Small intestine (tissue), 7 donors: ENCODE measurements at regions not wholly inside any gene's neighbourhood (a gene's known extent, or its start where the extent isn't known, plus 50 kb on each side); places are given as distances from the start of the nearest gene placed in this dataset.

Source experiments
- DNase-seq, 2 donors: peaks; one replicate each; pipeline versions ENCODE4 v3.0.0 to v3.0.0-alpha.2; 2013
- FAIRE-seq: peaks from 2 replicates; lab custom pipeline; 2012; peaks lifted over from hg19 to GRCh38; lab: Jason Lieb, UNC
- H3K27ac ChIP-seq, 3 donors: one replicate each; pipeline ENCODE4 v1.5.1; 2013; ENCODE audit warnings: low read length in 2 of 3, mild to moderate bottlenecking in 2 of 3, control low read depth in 1 of 3, inconsistent platforms in 1 of 3, low read depth in 1 of 3, moderate library complexity in 1 of 3
- H3K27me3 ChIP-seq, 3 donors: one replicate each; pipeline ENCODE4 v1.6.1; 2013; ENCODE audit warnings: low read length in 3 of 3, inconsistent platforms in 1 of 3; ENCODE audit not compliant: control insufficient read depth in 3 of 3, insufficient read depth in 3 of 3
- H3K36me3 ChIP-seq, 3 donors: one replicate each; pipeline ENCODE4 v1.6.1; 2013; ENCODE audit warnings: low read length in 3 of 3, inconsistent platforms in 1 of 3, low read depth in 1 of 3, mild to moderate bottlenecking in 1 of 3, moderate library complexity in 1 of 3; ENCODE audit not compliant: control insufficient read depth in 3 of 3, insufficient read depth in 2 of 3
- H3K4me1 ChIP-seq, 3 donors: one replicate each; pipeline ENCODE4 v1.6.1; 2013; ENCODE audit warnings: low read length in 2 of 3, inconsistent platforms in 1 of 3, low read depth in 1 of 3, mild to moderate bottlenecking in 1 of 3, moderate library complexity in 1 of 3; ENCODE audit not compliant: control insufficient read depth in 3 of 3, insufficient read depth in 2 of 3
- H3K4me3 ChIP-seq, 3 donors: one replicate each; pipeline ENCODE4 v1.5.1; 2013; ENCODE audit warnings: low read length in 3 of 3, control low read depth in 1 of 3, inconsistent platforms in 1 of 3, low read depth in 1 of 3, mild to moderate bottlenecking in 1 of 3, moderate library complexity in 1 of 3
- H3K9me3 ChIP-seq, 2 donors: one replicate each; pipeline ENCODE4 v1.6.1; 2013; ENCODE audit warnings: low read depth in 1 of 2, low read length in 1 of 2; ENCODE audit not compliant: control insufficient read depth in 2 of 2, insufficient read depth in 1 of 2
- WGBS, 3 donors: extraction: QIAGEN DNeasy Blood & Tissue Kit; methylation state at CpG; one replicate each; pipeline ENCODE4 v1.1.7; 2013; 5-methylcytosine and 5-hydroxymethylcytosine counted together
- donor health status: healthy with polysubstance abuse.
- donor health status: control.
- donor health status: control.
- donor health status: Bipolar disorder and iron deficiency.
- donor health status: healthy.

DNA sequence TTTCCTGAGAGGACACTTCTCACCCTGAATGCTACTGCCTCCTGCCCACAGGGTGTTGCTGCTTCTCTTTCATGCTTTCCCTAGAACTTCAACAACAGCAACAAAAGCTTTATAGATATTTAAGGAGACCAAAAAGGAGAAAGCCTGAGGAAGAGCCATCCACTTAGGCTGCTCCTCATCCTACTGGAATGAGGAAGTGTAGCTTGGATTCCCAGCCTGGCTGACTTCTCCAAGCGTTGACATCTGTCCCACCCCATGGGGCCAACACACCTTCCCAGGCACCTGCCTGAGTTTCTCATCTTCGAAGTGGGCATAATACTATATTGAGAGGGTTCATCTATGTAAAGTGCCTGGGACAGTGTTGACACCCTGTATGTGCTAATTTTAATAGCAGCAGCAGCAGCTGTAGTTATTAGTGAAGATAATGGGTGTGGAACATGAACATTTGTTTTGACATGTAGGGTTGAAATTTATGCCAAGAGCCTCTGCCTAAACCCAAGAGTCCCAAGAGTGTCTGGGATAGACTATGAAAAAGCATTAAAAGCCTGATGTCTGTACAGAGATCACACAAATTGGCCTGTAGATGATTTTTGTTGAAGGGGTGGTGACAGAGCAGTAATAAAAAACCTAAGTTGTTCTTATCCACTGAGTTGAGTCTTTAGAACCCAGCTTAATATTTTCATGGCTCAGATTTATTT lies 96.5 kb upstream of the PIAS1 start:
- Histone ChIP-seq H3K4me3 (no peak overlapping the region), H3K27ac (no peak overlapping the region), H3K4me1 (peaks cover 0 to 12% (median 3%) of the 10 kb centered on the region in 3 donors), H3K9me3 (no peaks in the 10 kb centered on the region), H3K27me3 (no peaks in the 10 kb centered on the region), H3K36me3 (no peaks in the 10 kb centered on the region)
- DNase-seq (no peak), FAIRE-seq (no peak)
- WGBS, 3 donors = 49 to 77% (median 51%) methylated on average over 2 of the region's 2 CpGs

DNA sequence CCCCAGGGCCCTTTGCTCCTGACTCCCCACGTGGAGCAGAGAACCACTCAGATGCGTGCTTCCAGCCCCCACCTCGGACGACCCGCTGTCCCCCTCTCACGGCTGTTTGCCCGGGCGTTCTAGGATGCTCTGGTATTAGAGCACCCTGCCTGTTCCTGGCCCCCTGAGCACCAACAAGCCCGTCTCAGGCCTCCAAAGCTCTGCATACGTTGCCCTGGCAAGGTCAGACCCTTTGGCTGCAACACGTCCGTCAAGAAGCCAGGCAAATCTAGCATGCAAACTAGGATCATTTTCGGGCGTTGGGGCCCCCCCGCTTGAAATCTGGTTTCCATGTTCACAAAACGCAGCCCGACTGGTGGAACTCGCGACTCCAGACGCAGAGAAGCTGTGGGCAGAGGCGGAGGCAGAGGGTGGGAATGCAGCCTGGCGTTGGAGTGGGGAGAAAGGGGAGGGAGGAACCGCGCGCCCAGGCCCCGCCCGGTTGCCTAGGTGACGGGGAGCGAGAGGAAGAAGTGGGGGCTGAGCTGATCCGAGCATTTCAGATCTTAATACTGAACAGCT lies 86.2 kb upstream of the PIAS1 start:
- FAIRE-seq (no peak), DNase-seq (peak; percentile 46 to 79)
- Histone ChIP-seq H3K4me1 (peaks cover 0 to 2% (median 0%) of the 10 kb centered on the region in 3 donors), H3K9me3 (no peaks in the 10 kb centered on the region), H3K36me3 (no peaks in the 10 kb centered on the region), H3K4me3 (peak overlapping the region in 2 of 3 donors; percentile 36 to 37), H3K27me3 (peaks cover 0 to 2% (median 0%) of the 10 kb centered on the region in 3 donors), H3K27ac (no peak overlapping the region)
- 9 to 10% (median 10%) methylated on average over 30 of the region's 30 CpGs for WGBS, 3 donors

DNA sequence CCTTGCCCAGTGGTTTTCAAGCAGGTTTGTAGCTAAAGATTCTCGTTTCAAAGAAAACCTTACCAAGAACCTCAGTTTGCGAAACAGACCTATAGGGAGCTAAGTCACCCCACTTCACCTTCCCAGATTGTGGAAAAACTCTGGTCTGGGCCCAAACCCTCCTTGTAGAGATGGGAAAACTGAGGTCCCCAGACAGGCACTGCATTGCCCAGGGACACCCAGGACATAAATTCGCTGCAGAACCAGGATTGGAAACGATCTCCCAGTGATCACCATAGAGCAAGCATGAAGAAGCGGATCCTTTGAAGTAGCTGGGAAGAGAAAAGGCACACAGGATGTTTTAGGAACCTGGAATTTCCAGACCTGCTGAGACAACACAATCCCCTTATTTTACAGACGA lies 85.6 kb upstream of the PIAS1 start:
- H3K4me1 ChIP-seq = peaks cover 0 to 2% (median 0%) of the 10 kb centered on the region in 3 donors
- peaks cover 0 to 2% (median 0%) of the 10 kb centered on the region in 3 donors for H3K27me3 ChIP-seq
- H3K9me3 ChIP-seq = no peaks in the 10 kb centered on the region
- DNase-seq (no peak), FAIRE-seq (no peak)
- 57 to 71% (median 62%) methylated on average over 6 of the region's 6 CpGs for WGBS, 3 donors
- no peak overlapping the region for H3K27ac ChIP-seq
- no peaks in the 10 kb centered on the region for H3K36me3 ChIP-seq
- peak overlapping the region in 1 of 3 donors; percentile 37 for H3K4me3 ChIP-seq

DNA sequence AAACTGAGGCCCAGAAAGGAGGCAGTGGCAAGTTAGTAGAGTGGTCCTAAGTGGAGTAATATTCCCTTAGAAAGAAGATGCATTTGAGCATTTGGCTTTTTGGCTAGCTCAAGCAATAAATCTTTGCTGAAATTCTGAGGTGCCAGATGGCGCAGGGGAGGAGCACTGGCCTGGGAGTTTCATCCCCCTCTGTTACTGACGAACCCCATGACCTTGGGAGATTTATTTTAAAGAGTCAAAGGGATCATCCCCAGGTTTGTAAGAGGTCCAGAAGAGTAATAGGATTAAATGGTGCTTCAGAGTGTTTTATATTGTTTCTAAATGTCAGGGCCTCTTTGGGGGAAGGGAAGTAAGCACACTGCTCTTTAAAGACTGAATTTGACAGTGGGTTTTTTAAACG lies 85.1 kb upstream of the PIAS1 start:
- Histone ChIP-seq H3K4me3 (no peak overlapping the region), H3K27ac (no peak overlapping the region), H3K4me1 (peaks cover 0 to 2% (median 0%) of the 10 kb centered on the region in 3 donors), H3K9me3 (no peaks in the 10 kb centered on the region), H3K27me3 (peaks cover 0 to 2% (median 0%) of the 10 kb centered on the region in 3 donors), H3K36me3 (no peaks in the 10 kb centered on the region)
- WGBS, 3 donors = 77 to 84% (median 78%) methylated on average over 3 of the region's 3 CpGs
- FAIRE-seq (no peak), DNase-seq (no peak)

DNA sequence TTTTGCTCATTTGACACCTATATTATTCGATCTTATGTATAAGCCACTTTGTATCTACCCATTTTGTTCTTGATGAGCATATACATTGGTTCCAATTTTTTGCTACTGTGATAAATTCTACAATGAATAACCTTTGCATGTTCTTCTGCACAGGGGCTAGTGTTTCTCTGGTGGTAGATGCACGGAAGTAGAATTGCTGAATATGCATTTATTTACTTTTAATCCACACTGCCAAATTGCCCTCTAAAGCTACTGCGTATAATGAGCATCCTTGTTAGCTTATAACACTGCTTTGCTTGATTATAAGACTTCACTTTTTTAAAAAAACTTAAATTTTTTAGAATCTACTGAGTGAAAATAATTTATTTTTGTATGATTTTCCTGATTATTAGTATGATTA lies 84.2 kb upstream of the PIAS1 start:
- Histone ChIP-seq H3K4me1 (peaks cover 0 to 2% (median 0%) of the 10 kb centered on the region in 3 donors), H3K36me3 (no peaks in the 10 kb centered on the region), H3K9me3 (no peaks in the 10 kb centered on the region), H3K4me3 (no peak overlapping the region), H3K27ac (no peak overlapping the region), H3K27me3 (peaks cover 0 to 2% (median 0%) of the 10 kb centered on the region in 3 donors)
- no peak for FAIRE-seq
- DNase-seq = no peak
- 80 to 90% (median 88%) methylated on average over 3 of the region's 3 CpGs for WGBS, 3 donors

DNA sequence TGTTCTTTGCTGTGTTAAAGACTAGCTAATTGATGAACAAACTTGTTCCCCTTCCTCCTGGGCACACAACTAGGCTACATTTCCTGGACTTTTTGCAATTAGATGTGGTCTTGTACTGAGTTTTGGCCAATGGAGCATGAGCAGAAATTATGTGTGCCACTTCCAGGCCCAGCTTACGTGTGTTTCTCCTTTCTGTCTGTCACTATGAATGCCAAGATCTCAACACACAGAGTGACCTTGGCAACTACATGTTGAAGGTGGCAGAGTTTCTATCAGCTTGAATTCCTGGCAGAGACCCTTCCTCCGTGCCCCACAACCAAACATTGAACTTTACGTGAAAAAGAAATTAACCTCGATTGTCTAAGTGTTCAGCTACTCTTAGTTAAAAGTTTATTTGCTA lies 81.7 kb upstream of the PIAS1 start:
- H3K27me3 ChIP-seq = peaks cover 0 to 2% (median 0%) of the 10 kb centered on the region in 3 donors
- DNase-seq (no peak), FAIRE-seq (no peak)
- peaks cover 0 to 2% (median 0%) of the 10 kb centered on the region in 3 donors for H3K4me1 ChIP-seq
- H3K27ac ChIP-seq = no peak overlapping the region
- no peak overlapping the region for H3K4me3 ChIP-seq
- no peaks in the 10 kb centered on the region for H3K36me3 ChIP-seq
- 68 to 88% (median 71%) methylated on average over 4 of the region's 4 CpGs for WGBS, 3 donors
- no peaks in the 10 kb centered on the region for H3K9me3 ChIP-seq

DNA sequence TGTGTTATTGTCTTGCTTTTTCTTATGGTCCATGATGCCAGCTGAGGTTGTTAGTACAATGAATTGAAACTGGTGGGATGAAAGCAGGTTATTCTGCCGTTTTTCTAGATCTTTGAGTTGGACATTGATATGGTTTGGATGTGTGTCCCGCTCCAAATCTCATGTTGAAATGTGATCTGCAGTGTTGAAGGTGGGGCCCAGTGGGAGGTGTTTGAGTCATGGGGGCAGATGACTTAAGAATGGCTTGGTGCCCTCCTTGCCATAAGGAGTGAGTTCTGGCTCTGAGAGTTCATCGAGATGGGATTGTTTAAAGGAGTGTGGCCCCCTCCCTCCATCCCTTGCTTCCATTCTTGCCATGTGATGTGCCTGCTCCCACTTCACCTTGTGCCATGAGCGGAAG lies 80.3 kb upstream of the PIAS1 start:
- H3K4me1 ChIP-seq = no peaks in the 10 kb centered on the region
- H3K36me3 ChIP-seq = no peaks in the 10 kb centered on the region
- FAIRE-seq (no peak), DNase-seq (no peak)
- 87 to 92% (median 91%) methylated on average over 4 of the region's 4 CpGs for WGBS, 3 donors
- H3K9me3 ChIP-seq = no peaks in the 10 kb centered on the region
- H3K4me3 ChIP-seq = no peak overlapping the region
- no peak overlapping the region for H3K27ac ChIP-seq
- peaks cover 0 to 2% (median 0%) of the 10 kb centered on the region in 3 donors for H3K27me3 ChIP-seq

DNA sequence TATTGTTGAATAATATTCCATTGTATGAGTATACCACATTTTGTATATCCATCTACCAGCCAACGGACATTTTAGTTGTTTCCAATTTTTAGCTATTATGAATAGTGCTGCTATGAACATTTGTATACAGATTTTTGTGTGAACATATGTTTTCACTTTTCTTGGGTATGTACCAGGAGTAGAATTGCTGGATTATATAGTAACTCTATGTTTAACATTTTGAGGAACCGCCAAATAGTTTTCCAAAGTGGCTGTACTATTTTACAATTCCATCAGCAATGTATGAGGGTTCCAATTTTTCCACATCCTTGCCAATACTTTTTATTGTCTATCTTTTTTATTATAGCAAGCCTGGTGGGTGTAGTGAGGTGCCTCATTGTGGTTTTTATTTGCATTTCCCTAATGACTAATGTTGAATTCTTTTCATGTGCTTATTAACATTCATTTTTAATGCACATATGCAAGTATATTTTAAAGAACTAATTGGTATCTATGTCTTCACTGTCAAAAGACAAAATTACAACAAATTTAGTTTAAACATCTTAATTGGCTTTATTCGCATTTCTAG lies 77.5 kb upstream of the PIAS1 start:
- Histone ChIP-seq H3K27me3 (no peaks in the 10 kb centered on the region), H3K9me3 (no peaks in the 10 kb centered on the region), H3K4me3 (no peak overlapping the region), H3K27ac (no peak overlapping the region), H3K36me3 (no peaks in the 10 kb centered on the region), H3K4me1 (no peaks in the 10 kb centered on the region)
- WGBS, 3 donors = 88 to 94% (median 90%) methylated on average over 3 of the region's 3 CpGs
- FAIRE-seq (no peak), DNase-seq (no peak)
